HepG2 (cell line): ENCODE measurements at regions not wholly inside any gene's neighbourhood (a gene's known extent, or its start where the extent isn't known, plus 50 kb on each side); places are given as distances from the start of the nearest gene placed in this dataset.

ENCODE experiments used
- NFYB ChIP-seq: sonication (generic); formaldehyde crosslinking; IDR thresholded peaks from 2 replicates; pipeline ENCODE4 v1.4.0; 2020; ENCODE audit warnings: missing genetic modification reagents
- ZNF564 ChIP-seq: sonication (generic); formaldehyde crosslinking; IDR thresholded peaks from 2 replicates; pipeline ENCODE4 v1.8.1; 2023; ENCODE audit warnings: mild to moderate bottlenecking, missing genetic modification reagents

DNA sequence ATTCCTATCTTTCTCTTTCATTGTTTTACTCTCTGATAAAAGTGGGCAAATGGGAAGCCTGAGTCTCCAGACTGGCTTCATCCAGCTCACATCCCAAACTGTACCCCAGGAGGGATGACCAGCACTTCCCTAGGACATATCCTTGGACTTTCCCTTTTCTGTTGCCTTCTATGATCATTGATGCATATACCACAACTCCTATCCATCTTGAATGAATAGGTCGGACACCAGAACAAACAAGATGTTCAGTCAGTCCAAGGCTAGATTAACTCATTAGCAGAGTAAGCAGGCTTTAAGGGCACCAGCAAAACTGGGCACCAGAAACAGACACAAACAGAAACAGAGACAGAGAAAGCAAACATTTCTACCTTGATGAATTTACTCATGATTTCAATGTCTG is 159.1 kb upstream of the RGMB start:
- TF ChIP-seq ZNF564 (CRISPR knock-in tag) (no peak), NFYB (CRISPR knock-in tag) (no peak)
